Dedifferentiated amniotic fluid mesenchymal stem cell (primary cell): ENCODE measurements at regions not wholly inside any gene's neighbourhood (a gene's known extent, or its start where the extent isn't known, plus 50 kb on each side); places are given as distances from the start of the nearest gene placed in this dataset.
"Not testable (repeated sequence)": the region's sequence is repeated elsewhere in the genome, so short reads cannot be mapped to it uniquely, and the experiment has no call there.

Experiments
- DNase-seq: peaks from one replicate; pipeline ENCODE4 v3.0.0-alpha.2; 2016; ENCODE audit errors: extremely low spot score

GRCh38 chr7:120170834-120171233, 102.1 kb upstream of the KCND2 start:
- no peak for DNase-seq

- no peak for DNase-seq
Measured at GRCh38 chr7:120171406-120171805, 101.6 kb upstream of the KCND2 start.

GRCh38 chr7:120180221-120180620, 92.8 kb upstream of the KCND2 start:
- no peak for DNase-seq

DNA sequence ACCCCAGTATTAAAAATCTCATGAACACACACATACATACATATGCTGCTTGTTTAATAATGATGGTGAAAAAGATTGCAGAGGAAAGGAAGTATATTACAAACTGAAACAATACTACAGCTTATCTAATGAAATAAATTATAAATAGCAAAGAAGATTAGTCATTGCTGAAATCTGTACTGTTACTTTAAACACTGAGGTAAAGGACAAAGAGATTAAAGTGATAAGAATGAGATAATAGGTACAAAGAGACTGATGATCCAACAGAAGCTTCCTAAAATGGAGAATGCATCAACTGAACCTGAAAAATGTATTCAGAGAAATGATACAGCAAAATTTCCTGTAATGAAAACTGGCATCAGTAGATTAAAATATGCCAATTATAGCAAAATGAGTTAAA, 91.5 kb upstream of the KCND2 start:
- no peak for DNase-seq

GRCh38 chr7:120184866-120185265, 88.1 kb upstream of the KCND2 start:
- DNase-seq = no peak

DNA sequence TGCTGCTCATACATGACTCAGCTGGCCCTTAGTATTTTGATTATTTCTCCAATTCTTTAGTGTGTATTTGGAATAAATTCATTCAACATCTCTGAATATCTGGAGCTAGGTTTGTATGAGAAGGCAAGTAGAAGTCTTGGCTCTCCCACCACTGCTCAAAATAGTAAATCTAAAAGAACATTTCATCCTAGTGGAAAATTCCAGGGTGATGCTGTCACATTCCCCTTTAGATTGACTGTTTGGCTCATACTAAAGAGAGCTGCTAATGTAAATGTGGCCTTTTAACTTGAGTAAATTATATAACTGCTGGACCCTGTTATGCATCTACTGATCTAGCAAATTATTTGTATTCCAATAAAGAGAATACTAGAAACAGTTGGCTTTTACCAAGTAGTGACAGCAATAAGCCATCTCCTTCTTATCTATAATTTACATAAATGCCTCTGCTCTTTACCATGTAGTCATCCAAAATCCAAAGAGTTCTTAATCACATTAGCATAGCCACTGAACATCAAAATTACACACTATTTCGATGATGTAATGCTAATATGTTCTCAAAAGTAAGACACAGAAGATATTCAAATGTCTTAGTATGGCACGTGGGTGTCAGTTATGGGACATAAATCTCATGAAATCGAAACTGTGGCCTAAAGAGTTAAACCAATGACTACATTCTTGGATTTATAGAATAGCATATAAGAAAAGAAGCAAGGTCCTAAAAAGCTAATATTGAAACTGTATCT, 86.9 kb upstream of the KCND2 start:
- DNase-seq = no peak

GRCh38 chr7:120186688-120187087, 86.3 kb upstream of the KCND2 start:
- DNase-seq = no peak

GRCh38 chr7:120189623-120190022, 83.4 kb upstream of the KCND2 start:
- no peak for DNase-seq

GRCh38 chr7:120190109-120190508, 82.9 kb upstream of the KCND2 start:
- no peak for DNase-seq

- DNase-seq = no peak
Measured at GRCh38 chr7:120190566-120190965, 82.4 kb upstream of the KCND2 start.

- DNase-seq = not testable (repeated sequence)
Measured at GRCh38 chr7:120191423-120191822, 81.6 kb upstream of the KCND2 start.

GRCh38 chr7:120201290-120201689, 71.7 kb upstream of the KCND2 start:
- no peak for DNase-seq

GRCh38 chr7:120205101-120205500, 67.9 kb upstream of the KCND2 start:
- no peak for DNase-seq

- no peak for DNase-seq
Measured at GRCh38 chr7:120207037-120207436, 65.9 kb upstream of the KCND2 start.

GRCh38 chr7:120215654-120216053, 57.3 kb upstream of the KCND2 start:
- DNase-seq = no peak

DNA sequence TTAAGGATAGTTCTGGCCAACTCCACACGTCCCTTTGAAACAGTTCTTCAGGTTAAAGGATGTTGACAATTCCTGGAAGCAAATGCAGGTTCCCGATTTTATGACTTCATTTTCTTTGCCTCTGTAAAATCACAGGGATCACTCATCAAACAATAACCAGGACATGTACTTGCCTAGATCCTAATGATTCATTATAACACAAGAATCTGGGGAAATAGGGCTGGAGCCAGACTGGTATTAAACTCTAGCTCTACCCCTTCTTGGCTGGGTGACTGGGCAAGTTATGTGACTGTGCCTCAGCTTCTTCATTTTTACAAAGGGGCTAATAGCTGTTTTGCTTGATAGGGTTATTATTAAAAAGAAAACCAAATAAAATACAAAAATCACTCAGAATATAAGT, 56.0 kb upstream of the KCND2 start:
- no peak for DNase-seq

DNA sequence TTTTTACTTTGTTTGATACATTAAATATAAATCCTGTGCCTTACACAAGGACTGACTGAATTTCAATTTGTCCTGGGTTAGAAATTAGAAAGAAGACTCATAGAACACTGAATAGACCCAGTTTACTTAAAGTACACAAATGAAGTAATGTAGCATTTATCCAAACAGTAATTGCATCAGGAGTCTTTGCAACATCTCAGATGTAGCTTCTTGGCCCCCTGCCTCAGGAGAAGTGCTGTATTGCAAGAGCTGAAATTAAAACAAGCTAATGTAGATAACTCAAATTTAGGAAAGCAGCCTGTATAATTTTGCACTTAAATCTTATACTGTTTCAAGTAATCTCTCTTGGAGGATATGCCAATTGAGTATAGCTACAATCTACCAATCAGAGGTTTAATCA, 54.3 kb upstream of the KCND2 start:
- no peak for DNase-seq

DNA sequence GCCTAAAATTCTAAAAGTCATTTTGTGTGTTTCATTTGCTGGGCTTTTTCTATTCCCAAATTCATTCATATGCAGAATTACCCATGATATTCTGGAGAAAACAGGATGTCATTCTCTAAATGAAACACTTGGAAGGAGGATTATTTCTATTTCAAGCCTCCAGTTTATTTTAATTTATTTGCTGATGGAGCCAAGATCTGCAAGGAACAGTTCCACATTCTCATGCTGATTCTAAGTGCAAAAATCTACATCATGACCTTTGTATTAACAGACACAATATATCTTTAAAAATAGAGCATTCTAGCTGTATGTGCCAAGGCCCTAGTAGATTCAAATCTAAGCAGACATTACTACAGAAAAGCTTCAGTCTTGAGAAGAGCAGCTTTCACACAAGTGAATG, 51.3 kb upstream of the KCND2 start:
- no peak for DNase-seq
